GM11168 (cell line): ENCODE measurements at regions not wholly inside any gene's neighbourhood (a gene's known extent, or its start where the extent isn't known, plus 50 kb on each side); places are given as distances from the start of the nearest gene placed in this dataset.

Source experiments
- in situ Hi-C: fragments of 300-500 bp; cut with MboI; formaldehyde crosslinking; loops from one replicate; pipeline ENCODE4 v1.12.0; 2022; ENCODE audit warnings: low sequenced_read_pairs; ENCODE audit not compliant: unreplicated experiment

DNA sequence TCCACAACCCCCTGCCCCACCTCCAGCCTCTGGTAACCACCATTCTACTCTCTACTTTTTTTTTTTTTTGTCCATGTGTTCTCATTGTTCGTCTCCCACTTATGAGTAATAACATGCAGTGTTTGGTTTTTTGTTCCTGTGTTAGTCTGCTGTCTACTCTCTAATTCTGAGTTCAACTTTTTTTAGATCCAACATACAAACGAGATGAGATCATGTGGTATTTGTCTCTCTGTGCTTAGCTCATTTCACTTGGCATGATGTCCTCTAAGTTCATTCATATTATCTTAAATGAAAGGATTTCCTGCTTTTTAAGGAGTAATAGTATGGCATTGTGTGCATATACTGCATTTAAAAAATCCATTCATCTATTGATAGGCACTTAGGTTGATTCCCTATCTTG, 130.9 kb downstream of the NMUR2 start:
- in situ Hi-C loops, result no loop called here

DNA sequence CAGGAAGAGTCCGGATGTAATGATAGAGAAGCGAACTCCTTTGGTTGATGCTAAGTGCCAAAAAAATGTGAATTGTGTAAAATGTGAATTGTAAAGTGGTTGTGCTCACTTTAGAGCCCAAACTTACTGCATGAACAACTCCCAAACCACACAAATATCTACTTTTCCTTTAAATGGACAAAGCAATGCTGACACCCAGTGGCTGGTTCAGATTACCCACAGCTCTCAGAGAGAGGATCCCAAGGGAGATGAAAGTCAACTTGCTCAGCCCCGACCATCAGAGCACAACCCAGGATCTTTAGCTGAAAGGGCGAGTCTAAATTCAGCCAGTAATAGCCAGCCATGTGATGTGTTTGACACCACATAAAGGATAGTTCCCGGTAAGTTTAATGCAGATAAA, 133.7 kb downstream of the NMUR2 start:
- in situ Hi-C loops, result no loop called here

DNA sequence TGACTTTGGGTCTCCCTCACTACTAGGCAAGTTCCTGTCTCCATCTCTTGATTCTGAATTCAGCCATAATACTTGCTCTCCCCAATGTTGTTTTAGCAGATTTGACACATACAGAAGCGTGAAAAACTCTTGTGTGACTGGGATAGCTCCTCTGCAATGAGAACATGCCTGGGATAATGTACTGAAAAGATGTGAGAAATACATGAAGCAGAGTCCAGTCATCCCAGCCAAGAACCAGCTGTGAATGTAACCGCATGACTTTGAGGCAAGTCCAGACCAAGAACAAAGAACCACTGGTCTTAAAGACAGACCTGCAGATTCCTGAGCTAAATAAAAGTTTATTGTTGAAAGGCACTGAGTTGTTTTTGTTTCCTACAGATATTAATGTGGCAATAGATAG, 135.0 kb downstream of the NMUR2 start:
- in situ Hi-C loops, result no loop called here

DNA sequence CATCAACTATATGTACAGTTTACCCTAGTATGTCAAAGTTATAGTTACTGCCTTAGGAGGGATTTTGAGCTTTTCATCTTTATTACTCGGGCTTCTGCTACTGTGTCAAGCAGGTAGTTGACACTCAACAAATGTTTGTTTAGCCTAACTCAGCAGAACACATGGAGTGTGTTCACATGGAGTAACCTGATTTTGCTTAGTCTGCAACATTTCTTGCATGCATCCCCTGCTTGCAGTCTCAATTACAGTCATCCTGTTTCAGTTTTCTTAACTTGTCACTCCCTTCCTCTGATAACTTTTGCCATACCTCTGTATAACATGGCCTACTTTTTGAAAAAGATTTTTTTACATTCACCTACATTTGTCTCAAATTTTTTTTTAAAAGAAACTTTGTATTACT, 135.5 kb downstream of the NMUR2 start:
- in situ Hi-C loops, result no loop called here

DNA sequence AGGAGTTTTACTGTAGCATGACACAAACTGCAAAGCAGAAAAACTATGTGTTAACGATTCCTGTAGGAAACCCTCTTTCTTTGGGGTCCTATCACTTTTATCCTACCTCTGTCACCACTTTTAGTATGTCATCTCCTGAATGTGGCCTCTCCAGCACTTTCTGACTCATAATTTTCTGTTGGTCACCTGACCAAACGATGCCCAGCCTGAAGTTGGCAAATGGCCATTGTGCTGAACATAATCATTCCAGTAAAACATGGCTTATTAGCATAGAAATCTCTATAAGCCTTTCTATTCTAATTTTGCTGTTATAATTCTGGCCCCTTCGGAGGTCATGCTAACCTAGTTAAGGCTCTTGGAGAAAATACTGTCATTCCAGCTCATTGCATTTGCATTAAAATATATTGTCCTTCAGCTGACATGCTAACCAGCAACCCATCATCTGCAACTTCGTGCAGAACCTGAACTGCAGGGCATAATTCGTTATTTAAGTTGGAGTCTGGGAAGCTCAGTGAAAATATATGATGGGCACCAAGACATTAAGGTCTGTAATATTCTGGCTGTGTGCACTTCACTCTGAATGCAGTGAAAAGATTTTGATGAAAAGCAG, 140.3 kb downstream of the NMUR2 start:
- in situ Hi-C loops, result no loop called here

DNA sequence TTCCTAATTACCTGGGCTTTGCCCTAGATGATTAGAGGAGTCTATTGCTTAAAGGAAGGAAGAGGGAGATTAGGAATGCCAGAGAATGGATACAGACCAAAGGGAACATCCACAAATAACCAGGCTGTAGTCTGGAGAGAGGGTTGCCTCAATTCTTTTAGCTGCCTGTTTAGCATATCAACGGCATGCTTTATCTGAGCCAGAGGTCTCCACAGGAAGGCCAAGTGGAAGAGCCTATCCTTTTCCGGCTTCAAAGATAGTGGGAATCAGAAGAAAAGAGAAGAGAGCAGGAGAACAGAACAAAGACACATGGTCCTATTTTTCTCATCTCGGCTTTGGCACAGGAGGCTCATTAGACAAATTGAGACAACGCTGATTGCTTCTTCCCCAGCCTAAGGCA, 142.4 kb downstream of the NMUR2 start:
- in situ Hi-C loops, result no loop called here

DNA sequence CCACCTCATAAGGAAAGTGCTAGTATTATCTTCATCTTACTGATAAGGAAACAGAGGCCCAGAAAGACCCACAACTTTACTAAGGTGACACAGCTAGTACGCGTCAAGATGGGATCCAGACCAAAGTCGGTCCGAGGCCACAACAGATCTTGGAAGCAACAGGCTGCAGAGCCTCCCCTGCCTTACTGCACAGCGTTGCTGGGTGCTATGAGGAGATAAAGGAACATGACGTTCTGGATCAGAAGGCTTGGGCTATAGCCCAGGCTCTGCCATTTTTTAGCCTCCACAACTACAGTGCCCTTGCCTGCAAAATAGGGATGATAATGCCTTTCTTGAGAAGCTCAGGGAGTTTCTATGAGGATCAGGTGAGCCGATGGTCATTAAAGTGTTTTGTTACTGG, 144.1 kb downstream of the NMUR2 start:
- in situ Hi-C loops, result no loop called here

DNA sequence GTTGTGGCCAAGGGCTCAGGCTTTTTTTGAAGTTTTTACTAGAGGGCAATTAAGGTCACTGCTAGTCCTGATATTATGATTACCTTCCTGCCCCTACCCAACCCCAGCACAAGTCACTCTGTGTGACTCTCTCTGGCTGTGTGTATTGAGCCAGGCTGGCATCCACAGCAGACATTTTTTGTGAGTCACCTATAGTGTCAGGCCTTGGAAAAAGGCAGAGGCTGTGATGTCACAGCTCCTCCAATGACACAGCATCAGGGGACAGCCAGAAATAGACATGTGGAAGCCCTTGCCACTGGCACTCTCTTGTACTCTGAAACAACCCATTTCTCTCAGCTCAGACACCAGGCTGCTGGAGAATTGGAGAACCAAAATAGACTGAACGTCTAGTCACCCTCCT, 145.4 kb downstream of the NMUR2 start:
- in situ Hi-C loops, result no loop called here

DNA sequence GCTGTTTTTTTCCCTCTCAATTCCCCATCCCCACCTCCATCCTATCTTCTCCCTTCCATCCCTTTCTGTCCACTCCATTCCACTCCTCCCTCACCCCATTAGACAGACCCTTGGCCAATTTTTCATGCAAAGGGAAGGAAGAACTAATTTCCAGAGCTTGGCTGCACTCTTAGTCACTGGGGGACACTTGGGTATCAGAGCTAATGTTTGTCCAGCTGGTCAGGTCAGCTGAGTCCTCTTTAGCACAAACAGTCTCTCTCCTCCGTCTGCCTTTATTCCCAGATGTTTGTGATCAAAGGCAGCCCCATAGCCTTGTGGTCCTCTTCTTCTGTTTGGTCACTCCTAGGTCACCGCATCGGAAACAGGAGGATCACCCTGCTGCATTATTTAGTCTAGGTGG, 148.5 kb downstream of the NMUR2 start:
- in situ Hi-C loops, result no loop called here

DNA sequence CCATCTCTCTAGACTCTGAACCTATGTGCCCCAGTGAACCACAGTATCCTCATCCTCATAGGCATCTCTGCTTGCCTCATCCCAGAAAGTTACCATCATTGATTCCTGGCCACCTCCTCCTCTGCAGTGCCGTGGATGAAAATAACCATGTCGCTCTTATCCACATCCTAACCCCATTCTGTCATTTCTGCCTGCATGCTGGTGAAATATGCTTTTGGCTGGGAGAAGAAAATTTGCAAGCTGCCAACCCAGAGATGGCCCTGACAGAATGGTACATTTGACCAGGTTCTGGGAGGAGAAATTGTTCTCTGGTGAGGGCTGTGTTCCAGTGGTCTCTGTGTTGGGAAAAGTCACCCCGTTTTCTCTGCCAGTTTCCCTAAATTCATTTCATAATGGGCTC, 149.7 kb downstream of the NMUR2 start:
- in situ Hi-C loops, result no loop called here

DNA sequence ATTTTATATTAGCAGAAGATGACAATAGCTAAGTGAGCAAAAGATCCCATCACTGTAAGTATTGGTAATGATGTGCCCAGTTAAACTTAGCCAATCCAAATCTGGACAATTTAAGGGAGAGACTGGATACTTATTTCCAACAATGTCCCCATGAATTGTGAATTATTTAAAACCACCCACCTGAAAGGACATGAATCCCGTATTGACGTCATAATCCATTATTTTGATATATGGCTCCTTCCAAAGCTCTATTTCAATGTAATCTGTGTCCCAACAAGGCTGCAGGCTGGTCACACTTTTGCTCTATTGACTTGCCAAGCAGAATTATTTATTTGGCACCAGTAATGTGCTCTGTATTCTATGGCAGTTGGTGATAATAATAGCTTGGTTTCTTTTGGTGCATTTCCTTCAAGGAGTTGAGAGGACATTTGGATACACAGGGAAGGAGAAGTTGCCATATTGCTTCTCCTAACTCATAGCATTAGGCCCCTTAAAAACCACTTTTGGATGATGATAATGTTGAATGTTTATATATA, 157.2 kb downstream of the NMUR2 start:
- in situ Hi-C loops, result no loop called here

DNA sequence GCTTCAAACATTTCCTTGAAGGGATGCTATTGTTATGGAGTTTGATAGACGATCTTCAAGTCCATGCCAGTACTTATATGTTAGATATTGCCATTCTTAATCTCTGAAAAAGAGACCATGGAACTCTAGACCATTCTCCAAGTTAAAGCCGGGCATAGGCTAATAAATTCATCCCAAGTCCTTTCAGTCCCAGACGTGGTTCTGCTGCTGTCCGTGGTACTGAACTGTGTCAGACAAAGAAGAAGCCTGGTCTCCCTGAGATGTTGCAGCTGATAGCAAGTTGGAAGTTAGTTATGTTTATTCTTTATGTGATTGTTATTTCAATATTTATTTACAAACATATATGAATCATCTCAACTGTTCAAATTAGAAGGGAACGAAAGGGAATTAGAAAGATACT, 158.7 kb downstream of the NMUR2 start:
- in situ Hi-C loops, result no loop called here

DNA sequence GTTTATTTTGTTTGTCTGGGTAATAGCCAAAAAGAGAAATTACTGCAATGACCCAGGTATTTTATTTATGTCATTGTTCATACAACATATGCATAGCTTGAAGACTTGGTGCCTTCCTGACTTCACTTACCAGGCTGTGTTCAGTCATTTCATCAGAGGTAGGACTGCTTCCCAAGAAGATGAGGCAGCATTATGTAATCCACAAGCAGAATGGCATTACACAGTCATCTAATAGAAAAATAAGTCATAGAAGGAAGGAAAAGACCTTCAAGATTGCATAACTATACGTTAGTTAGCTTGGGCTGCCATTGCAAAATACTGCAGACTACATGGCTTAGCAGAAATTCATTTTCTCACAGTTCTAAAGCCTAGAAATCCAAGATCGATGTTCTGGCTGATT, 167.5 kb downstream of the NMUR2 start:
- in situ Hi-C loops, result no loop called here

DNA sequence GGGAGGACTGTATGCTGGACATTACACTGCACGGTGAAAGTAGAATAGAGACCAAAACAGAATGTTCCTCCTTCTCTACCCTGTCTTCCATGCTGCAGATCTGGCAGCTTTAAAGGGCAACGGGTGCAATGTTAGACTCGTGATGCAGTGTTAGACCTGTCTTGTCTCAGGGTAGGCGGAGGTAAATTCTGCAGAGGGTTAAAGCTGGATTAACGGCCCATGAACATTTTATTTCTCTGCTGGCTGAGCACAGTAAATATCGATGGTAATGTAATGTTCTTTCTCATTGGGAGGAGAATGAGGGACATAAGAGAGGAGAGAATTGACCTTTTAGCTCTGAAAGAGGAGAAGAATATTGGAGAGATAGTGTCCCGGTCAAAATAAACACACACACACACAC, 178.9 kb downstream of the NMUR2 start:
- in situ Hi-C loops, result no loop called here

DNA sequence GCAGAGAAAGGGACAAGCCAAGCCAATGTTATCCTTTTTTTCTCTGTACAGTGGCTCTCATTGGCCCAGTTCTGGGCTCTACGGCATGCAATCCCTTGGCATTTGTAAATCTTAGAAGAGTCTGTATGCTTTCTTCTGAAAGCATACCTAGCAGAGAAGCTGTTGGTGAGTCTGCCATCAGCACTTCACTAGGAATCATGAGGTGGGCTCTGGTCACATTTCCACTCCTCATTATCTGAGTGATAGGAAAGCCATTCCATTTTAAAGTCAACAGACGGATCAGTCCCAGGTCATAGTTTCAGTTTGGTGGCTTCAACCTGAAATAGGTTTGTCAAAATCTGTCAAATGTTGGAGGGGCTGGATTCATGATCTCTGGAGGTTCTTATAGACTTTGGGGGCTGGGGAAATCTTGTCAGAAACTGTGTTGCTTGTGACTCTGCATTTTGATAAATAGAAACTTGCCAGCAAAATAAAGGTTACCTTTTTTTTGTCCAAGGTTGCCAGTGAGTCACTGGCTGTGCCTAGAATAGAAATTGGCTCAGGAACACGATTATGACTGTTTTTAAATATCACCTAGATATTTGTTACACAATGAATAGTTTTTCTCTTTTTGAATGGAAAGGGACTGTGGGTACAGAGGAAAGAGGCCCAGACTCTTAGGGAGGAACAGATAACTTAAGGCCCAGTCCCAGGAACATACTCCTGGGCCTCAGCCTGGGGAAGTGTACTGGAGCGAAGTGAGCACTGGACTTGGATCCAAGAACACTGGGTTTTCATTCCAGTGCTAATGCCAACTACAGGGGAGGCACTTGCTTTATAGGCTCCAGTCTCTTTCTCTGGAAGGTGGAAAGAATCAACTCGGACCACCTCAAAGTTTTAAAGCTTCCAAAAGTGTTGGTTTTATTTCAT, 183.1 kb downstream of the NMUR2 start:
- in situ Hi-C loops, result no loop called here

DNA sequence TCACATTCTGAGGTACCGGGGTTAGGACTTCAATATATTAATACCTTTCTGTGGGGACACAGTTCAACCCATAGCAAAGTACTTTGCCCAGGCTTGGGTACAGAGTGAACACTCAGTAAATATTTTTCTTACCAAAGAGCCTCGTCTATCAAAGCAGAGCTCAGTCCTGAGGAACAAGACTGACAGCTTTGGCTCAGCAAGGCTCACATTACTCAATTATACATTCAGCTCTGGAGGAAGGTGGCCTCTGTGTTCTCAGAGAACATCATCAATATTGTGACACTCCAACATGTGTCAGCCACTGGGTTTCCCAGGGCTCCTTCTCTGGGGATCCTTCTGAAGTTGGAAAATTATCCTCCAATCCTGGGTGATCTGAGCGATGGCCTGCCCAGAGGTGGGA, 186.4 kb downstream of the NMUR2 start:
- in situ Hi-C loops, result no loop called here

DNA sequence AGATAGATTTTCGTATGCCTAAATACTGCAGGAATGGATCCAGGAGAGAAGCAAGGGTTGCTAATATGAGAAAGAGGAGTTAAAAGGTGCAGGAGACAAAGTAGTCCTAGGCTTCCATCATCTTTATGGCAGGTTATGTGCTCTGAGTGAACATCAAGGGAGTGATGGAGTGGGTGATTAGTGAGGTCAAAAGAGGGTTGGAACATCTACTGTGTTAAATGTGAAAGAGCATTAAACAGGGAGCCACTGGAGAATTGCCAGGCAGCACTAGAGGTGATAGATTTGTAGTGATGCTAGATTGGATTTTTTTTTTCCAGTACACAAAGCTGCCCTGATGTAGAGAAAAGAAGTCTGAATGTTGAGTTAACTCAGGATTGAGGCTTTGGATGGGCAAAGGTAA, 199.3 kb downstream of the NMUR2 start:
- in situ Hi-C loops, result no loop called here

DNA sequence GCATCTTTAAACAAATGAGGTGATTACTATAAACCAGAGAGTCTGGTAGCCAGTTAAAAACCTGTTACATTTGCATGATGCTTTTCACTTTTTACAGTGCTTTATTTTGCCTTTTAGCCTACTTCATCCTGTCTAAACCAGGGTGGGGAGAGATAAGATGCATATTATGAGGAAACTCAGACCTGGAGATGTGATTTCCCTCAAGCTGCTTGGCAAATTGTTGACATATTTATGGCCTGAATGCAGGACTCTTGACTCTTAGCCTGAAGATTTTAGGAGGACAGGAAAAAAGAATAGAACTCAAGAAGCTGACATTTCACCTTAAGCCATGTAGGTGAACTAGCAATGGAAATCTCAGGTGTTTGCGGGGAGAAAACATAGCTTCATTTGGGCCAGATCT, 202.8 kb downstream of the NMUR2 start:
- in situ Hi-C loops, result no loop called here

DNA sequence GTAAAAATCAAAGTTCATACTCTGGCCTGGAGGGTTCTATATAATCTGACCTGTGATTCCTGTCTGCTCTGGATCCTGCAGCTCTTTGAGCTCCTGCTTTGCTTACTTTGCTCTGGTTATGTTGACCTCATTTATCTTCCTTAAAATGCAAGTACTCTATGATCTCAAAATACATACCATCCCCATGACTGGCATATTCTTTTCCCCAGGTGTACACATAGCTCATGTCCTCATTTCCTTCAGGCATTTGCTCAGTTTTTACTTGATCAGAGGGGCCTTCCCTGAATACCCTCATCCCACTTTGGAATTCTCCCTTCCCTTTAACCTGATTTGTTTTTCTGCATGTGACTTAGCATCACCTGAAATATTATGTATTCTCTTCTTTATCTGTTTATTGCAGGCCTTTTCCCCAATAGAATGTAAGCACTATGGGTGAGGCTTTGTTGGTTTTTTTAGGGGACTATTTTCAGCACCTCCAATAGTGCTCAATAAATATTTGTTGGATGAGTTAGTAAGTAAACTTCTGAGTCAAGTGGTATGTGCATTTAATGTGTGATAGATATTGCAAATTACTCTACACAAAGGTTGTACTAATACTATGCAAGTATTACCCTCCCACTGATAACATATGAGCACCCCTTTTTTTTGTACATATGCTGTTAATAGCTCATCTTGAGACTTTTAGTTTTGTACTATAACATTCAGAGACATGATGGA, 211.5 kb downstream of the NMUR2 start:
- in situ Hi-C loops, result no loop called here

DNA sequence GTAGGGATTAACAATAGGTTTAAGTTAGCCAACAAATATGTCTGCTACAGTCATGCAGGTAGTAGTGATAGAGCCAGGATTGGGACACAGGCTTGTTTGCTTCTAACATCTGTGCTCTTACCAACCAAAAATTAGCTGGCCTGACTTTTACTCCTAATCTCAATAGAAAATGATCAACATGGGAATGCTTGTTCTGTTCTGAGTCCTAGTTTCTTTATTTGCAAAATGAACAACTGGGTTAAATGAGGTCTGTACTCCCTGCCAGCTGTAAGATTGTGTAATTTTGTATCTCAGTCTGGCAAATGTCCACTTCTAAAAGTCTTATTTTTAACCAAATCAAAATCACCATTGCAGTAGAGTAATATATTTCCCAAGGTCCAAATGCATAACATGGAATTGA, 216.8 kb downstream of the NMUR2 start:
- in situ Hi-C loops, result no loop called here

DNA sequence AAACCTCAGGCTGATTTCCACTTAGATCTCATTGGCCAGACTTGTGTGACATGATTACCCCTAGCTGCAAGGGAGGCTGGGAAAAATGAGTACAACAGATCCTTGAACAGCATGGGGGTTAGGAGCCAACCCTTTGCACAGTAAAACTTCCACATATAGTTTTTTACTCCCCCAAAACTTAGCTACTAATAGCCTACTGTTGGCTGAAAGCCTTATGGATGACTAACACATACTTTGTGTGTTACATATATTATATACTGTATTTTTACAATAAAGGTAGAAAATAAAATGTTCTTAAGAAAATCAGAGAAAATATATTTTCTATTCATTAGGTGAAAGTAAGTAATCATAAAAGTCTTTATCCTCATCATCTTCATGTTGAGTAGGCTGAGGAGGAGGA, 217.4 kb downstream of the NMUR2 start:
- in situ Hi-C loops, result no loop called here
